ENCODE measurements at regions not wholly inside any gene's neighbourhood (a gene's known extent, or its start where the extent isn't known, plus 50 kb on each side); places are given as distances from the start of the nearest gene placed in this dataset.

DNA sequence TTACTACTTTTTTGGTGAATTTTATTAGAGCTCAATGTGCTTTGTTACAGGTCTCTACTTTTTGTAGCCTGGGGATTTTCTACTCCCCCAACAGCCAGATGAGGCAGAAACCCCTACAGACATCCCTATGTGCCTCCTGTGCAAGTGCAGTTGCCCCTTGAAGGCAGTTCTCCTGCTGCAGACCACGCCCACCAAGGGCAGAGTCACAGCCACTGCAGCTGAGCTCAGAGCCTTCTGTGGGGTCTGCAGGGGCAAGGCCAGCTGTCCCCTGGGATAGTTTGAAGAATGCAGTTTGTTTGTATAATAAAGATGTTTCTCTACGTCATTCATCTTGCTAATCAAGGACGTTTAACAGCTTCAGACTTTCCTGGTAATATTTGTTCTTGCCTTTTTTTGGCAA is 76.8 kb downstream of the NPAP1 start:
- no peaks in the 10 kb centered on the region for H3K36me3 ChIP-seq (ENCODE audit: insufficient read depth, low read length)
- H4K20me1 ChIP-seq (ENCODE audit: insufficient read depth, low read length), result no peaks in the 10 kb centered on the region
- H3K27me3 ChIP-seq (ENCODE audit: insufficient read depth, low read length), result no peaks in the 10 kb centered on the region
- Mint-ChIP-seq H3K4me3 (ENCODE audit: unreplicated experiment) (no peak overlapping the region), H3K9me3 (ENCODE audit: unreplicated experiment) (peaks cover 6% of the 10 kb centered on the region), H3K27me3 (ENCODE audit: low read depth, unreplicated experiment) (no peaks in the 10 kb centered on the region), H3K4me1 (ENCODE audit: low read depth, unreplicated experiment) (no peaks in the 10 kb centered on the region), H3K27ac (ENCODE audit: unreplicated experiment) (no peak overlapping the region), H3K36me3 (ENCODE audit: low read depth, unreplicated experiment) (no peaks in the 10 kb centered on the region)
- no peaks in the 10 kb centered on the region for H3K4me1 ChIP-seq (ENCODE audit: insufficient read depth, low read length)
- peaks cover 5% of the 10 kb centered on the region for H3K9me3 ChIP-seq (ENCODE audit: insufficient read depth, low read depth, low read length)
- no peak overlapping the region for H3K27ac ChIP-seq (ENCODE audit: low read depth, low read length)
- FAIRE-seq, result no peak
- no peak overlapping the region for H2AFZ ChIP-seq (ENCODE audit: low read depth, low read length)
- H3K4me3 ChIP-seq (ENCODE audit: insufficient read depth, low read depth, low read length), result no peak overlapping the region
- H3K9ac ChIP-seq (ENCODE audit: low read length), result no peak overlapping the region
- no peak for TF ChIP-seq CTCF (IDR thresholded peaks at IDR 0.05; ENCODE audit: insufficient read depth, low read depth, low read length)
- no peak for TF ChIP-seq EZH2 (IDR thresholded peaks at IDR 0.05; ENCODE audit: insufficient read depth, low read length)
- H3K79me2 ChIP-seq (ENCODE audit: insufficient read depth, low read length), result no peaks in the 10 kb centered on the region
- no peak for DNase-seq (ENCODE audit: low read depth)
- no peak overlapping the region for H3K4me2 ChIP-seq (ENCODE audit: low read length)

- Histone ChIP-seq H2AFZ (ENCODE audit: low read depth, low read length) (no peak overlapping the region), H3K9ac (ENCODE audit: low read length) (no peak overlapping the region), H3K27ac (ENCODE audit: low read depth, low read length) (no peak overlapping the region), H3K79me2 (ENCODE audit: insufficient read depth, low read length) (no peaks in the 10 kb centered on the region), H3K4me1 (ENCODE audit: insufficient read depth, low read length) (no peaks in the 10 kb centered on the region), H3K36me3 (ENCODE audit: insufficient read depth, low read length) (no peaks in the 10 kb centered on the region), H3K27me3 (ENCODE audit: insufficient read depth, low read length) (no peaks in the 10 kb centered on the region), H4K20me1 (ENCODE audit: insufficient read depth, low read length) (no peaks in the 10 kb centered on the region), H3K4me2 (ENCODE audit: low read length) (no peak overlapping the region), H3K4me3 (ENCODE audit: insufficient read depth, low read depth, low read length) (no peak overlapping the region), H3K9me3 (ENCODE audit: insufficient read depth, low read depth, low read length) (no peaks in the 10 kb centered on the region)
- no peak for FAIRE-seq
- Mint-ChIP-seq H3K9me3 (ENCODE audit: unreplicated experiment) (no peaks in the 10 kb centered on the region), H3K4me1 (ENCODE audit: low read depth, unreplicated experiment) (no peaks in the 10 kb centered on the region), H3K4me3 (ENCODE audit: unreplicated experiment) (no peak overlapping the region), H3K27me3 (ENCODE audit: low read depth, unreplicated experiment) (peaks cover 2% of the 10 kb centered on the region), H3K27ac (ENCODE audit: unreplicated experiment) (no peak overlapping the region), H3K36me3 (ENCODE audit: low read depth, unreplicated experiment) (no peaks in the 10 kb centered on the region)
- DNase-seq (ENCODE audit: low read depth), result no peak
- TF ChIP-seq EZH2 (IDR thresholded peaks at IDR 0.05; ENCODE audit: insufficient read depth, low read length) (no peak), CTCF (IDR thresholded peaks at IDR 0.05; ENCODE audit: insufficient read depth, low read depth, low read length) (no peak)
Observed at GRCh38 chr15:24756101-24756500, 80.5 kb downstream of the NPAP1 start.

GRCh38 chr15:24760066-24760465 is 84.5 kb downstream of the NPAP1 start:
- Histone ChIP-seq H3K4me3 (ENCODE audit: insufficient read depth, low read depth, low read length) (no peak overlapping the region), H3K4me1 (ENCODE audit: insufficient read depth, low read length) (no peaks in the 10 kb centered on the region), H4K20me1 (ENCODE audit: insufficient read depth, low read length) (no peaks in the 10 kb centered on the region), H3K79me2 (ENCODE audit: insufficient read depth, low read length) (no peaks in the 10 kb centered on the region), H3K4me2 (ENCODE audit: low read length) (no peak overlapping the region), H3K36me3 (ENCODE audit: insufficient read depth, low read length) (no peaks in the 10 kb centered on the region), H2AFZ (ENCODE audit: low read depth, low read length) (no peak overlapping the region), H3K9me3 (ENCODE audit: insufficient read depth, low read depth, low read length) (no peaks in the 10 kb centered on the region), H3K27ac (ENCODE audit: low read depth, low read length) (no peak overlapping the region), H3K9ac (ENCODE audit: low read length) (no peak overlapping the region), H3K27me3 (ENCODE audit: insufficient read depth, low read length) (no peaks in the 10 kb centered on the region)
- DNase-seq (ENCODE audit: low read depth) (no peak), FAIRE-seq (no peak)
- Mint-ChIP-seq H3K36me3 (ENCODE audit: low read depth, unreplicated experiment) (no peaks in the 10 kb centered on the region), H3K4me3 (ENCODE audit: unreplicated experiment) (no peak overlapping the region), H3K27me3 (ENCODE audit: low read depth, unreplicated experiment) (peaks cover 2% of the 10 kb centered on the region), H3K4me1 (ENCODE audit: low read depth, unreplicated experiment) (no peaks in the 10 kb centered on the region), H3K9me3 (ENCODE audit: unreplicated experiment) (no peaks in the 10 kb centered on the region), H3K27ac (ENCODE audit: unreplicated experiment) (no peak overlapping the region)
- no peak for TF ChIP-seq EZH2 (IDR thresholded peaks at IDR 0.05; ENCODE audit: insufficient read depth, low read length)
- TF ChIP-seq CTCF (IDR thresholded peaks at IDR 0.05; ENCODE audit: insufficient read depth, low read depth, low read length), result no peak
